ENCODE measurements at regions not wholly inside any gene's neighbourhood (a gene's known extent, or its start where the extent isn't known, plus 50 kb on each side); places are given as distances from the start of the nearest gene placed in this dataset.

DNA sequence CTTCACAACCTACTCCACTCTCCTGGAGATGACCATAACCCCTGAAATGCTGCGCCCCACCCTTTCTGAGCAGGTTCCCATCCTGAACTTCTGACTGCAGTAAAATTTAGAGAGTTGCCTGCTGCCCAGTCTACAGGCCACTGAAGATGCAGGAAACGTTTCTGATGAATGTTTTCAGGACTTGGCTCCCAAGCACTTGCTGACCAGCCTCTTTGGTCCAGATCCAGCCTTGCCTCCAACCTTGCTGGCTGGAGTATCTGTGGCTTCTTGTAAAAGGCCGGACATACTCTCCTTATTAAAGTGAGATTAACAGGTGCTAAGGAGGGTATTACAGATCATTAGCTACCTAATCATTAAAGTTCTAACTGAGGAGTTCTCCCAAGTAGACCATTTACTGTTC is 70.3 kb upstream of the STXBP6 start:
- ATAC-seq (ENCODE audit: insufficient number of reproducible peaks, low FRiP score, low read depth) (no peak), DNase-seq (ENCODE audit: low spot score) (no peak)
- H3K27ac ChIP-seq: no peak overlapping the region
- H3K27me3 ChIP-seq (replicated peaks; ENCODE audit: insufficient read depth): no peaks in the 10 kb centered on the region
- H3K4me3 ChIP-seq: no peak overlapping the region
- no peaks in the 10 kb centered on the region for H3K36me3 ChIP-seq
- H3K4me1 ChIP-seq (ENCODE audit: control insufficient read depth in 1 of 2, low read depth in 2 of 2): no peaks in the 10 kb centered on the region
- TF ChIP-seq, protein P1, sequence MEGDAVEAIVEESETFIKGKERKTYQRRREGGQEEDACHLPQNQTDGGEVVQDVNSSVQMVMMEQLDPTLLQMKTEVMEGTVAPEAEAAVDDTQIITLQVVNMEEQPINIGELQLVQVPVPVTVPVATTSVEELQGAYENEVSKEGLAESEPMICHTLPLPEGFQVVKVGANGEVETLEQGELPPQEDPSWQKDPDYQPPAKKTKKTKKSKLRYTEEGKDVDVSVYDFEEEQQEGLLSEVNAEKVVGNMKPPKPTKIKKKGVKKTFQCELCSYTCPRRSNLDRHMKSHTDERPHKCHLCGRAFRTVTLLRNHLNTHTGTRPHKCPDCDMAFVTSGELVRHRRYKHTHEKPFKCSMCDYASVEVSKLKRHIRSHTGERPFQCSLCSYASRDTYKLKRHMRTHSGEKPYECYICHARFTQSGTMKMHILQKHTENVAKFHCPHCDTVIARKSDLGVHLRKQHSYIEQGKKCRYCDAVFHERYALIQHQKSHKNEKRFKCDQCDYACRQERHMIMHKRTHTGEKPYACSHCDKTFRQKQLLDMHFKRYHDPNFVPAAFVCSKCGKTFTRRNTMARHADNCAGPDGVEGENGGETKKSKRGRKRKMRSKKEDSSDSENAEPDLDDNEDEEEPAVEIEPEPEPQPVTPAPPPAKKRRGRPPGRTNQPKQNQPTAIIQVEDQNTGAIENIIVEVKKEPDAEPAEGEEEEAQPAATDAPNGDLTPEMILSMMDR (IDR thresholded peaks at IDR 0.05): no peak
- no peaks in the 10 kb centered on the region for H3K9me3 ChIP-seq

DNA sequence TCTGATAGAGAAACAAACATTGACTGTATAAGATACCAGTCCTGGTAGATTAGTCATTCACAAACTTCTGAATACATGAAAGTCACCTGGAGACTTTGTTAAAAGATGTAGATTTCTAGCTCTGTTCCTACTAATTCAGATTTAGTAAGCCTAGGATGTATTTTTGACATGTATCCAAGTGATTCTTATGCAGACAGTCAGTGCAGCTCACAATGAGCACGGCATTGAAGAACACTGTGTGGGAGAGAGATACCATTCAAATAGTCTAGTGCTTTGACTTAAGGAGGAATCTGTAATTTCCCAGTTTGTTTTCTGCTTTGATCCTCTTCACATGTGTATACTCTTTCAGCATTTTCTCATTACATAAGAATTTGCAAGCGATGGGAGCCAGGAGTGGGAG is 68.7 kb upstream of the STXBP6 start:
- TF ChIP-seq, protein P1 (IDR thresholded peaks at IDR 0.05): no peak
- Histone ChIP-seq H3K9me3 (no peaks in the 10 kb centered on the region), H3K4me1 (ENCODE audit: control insufficient read depth in 1 of 2, low read depth in 2 of 2) (no peaks in the 10 kb centered on the region), H3K27ac (no peak overlapping the region), H3K36me3 (no peaks in the 10 kb centered on the region), H3K4me3 (no peak overlapping the region), H3K27me3 (replicated peaks; ENCODE audit: insufficient read depth) (no peaks in the 10 kb centered on the region)
- no peak for ATAC-seq (ENCODE audit: insufficient number of reproducible peaks, low FRiP score, low read depth)
- DNase-seq (ENCODE audit: low spot score): no peak

DNA sequence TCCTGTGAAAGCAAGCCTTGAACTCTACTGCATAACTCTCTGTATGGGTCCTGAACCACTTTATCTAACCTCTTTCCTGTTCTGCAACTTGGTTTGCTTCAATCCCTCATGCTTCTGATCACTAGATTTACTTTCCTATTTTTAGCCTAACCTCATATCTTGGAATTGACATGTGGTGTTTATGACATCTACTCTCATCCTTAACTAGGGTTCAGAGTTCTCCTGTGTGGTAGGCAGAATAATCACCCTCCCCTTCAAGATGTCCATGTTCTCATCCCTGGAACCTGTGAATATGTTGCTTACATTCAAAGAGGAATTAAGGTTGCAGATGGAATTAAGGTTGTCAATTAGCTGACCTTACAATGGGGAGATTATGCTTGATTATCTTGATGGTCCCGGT is 67.4 kb upstream of the STXBP6 start:
- Histone ChIP-seq H3K27me3 (replicated peaks; ENCODE audit: insufficient read depth) (no peaks in the 10 kb centered on the region), H3K4me3 (no peak overlapping the region), H3K36me3 (no peaks in the 10 kb centered on the region), H3K27ac (no peak overlapping the region), H3K4me1 (ENCODE audit: control insufficient read depth in 1 of 2, low read depth in 2 of 2) (no peaks in the 10 kb centered on the region), H3K9me3 (no peaks in the 10 kb centered on the region)
- DNase-seq (ENCODE audit: low spot score) (no peak), ATAC-seq (ENCODE audit: insufficient number of reproducible peaks, low FRiP score, low read depth) (no peak)
- TF ChIP-seq, protein P1 (IDR thresholded peaks at IDR 0.05): no peak

- no peak for DNase-seq (ENCODE audit: low spot score)
- Histone ChIP-seq H3K27me3 (replicated peaks; ENCODE audit: insufficient read depth) (no peaks in the 10 kb centered on the region), H3K4me3 (no peak overlapping the region), H3K4me1 (ENCODE audit: control insufficient read depth in 1 of 2, low read depth in 2 of 2) (no peaks in the 10 kb centered on the region), H3K27ac (no peak overlapping the region), H3K36me3 (no peaks in the 10 kb centered on the region), H3K9me3 (no peaks in the 10 kb centered on the region)
- ATAC-seq (ENCODE audit: insufficient number of reproducible peaks, low FRiP score, low read depth): no peak
- TF ChIP-seq, protein P1 (IDR thresholded peaks at IDR 0.05): no peak
Measured at GRCh38 chr14:25116607-25117006, 66.7 kb upstream of the STXBP6 start.

DNA sequence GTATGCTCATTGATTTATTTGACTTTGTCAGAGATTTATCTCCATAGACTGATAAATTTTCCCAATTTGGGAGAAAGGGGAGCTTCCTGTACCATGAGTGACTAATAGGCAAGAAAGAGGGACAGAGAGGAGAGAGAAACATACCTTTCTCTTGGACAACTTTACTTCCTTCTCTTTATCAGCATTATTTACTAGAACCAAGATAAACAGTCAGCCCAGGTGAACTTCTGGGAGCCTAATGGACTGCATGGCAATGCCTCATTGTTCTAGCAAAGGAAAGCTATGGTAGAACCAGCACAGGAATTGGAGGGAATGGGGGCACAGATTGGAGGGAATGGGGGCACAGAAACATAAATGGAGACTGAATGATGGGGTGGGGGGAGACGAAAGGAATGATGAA is 63.4 kb upstream of the STXBP6 start:
- ATAC-seq (ENCODE audit: insufficient number of reproducible peaks, low FRiP score, low read depth) (no peak), DNase-seq (ENCODE audit: low spot score) (no peak)
- Histone ChIP-seq H3K27me3 (replicated peaks; ENCODE audit: insufficient read depth) (no peaks in the 10 kb centered on the region), H3K9me3 (no peaks in the 10 kb centered on the region), H3K36me3 (no peaks in the 10 kb centered on the region), H3K4me1 (ENCODE audit: control insufficient read depth in 1 of 2, low read depth in 2 of 2) (no peaks in the 10 kb centered on the region), H3K4me3 (no peak overlapping the region), H3K27ac (no peak overlapping the region)
- TF ChIP-seq, protein P1 (IDR thresholded peaks at IDR 0.05): no peak

Data from thoracic aorta (tissue), 2 donors.